Thyroid gland (tissue), 4 donors: ENCODE measurements at regions not wholly inside any gene's neighbourhood (a gene's known extent, or its start where the extent isn't known, plus 50 kb on each side); places are given as distances from the start of the nearest gene placed in this dataset.

ENCODE experiments used
- DNase-seq, 2 donors: peaks; one replicate each; pipeline ENCODE4 v3.0.0-alpha.2; 2019
- H3K27ac ChIP-seq, 3 donors: fragments of 200-600 bp; sonication (generic); 1 replicate in 2 of 3; 2 replicates in 1 of 3; pipeline ENCODE4 v1.5.1; 2016 to 2019; ENCODE audit warnings: mild to moderate bottlenecking in 1 of 3, moderate library complexity in 1 of 3
- H3K27me3 ChIP-seq: fragments of 200-600 bp; sonication (generic); one replicate; pipeline ENCODE4 v1.5.1; 2019
- H3K36me3 ChIP-seq, 2 donors: fragments of 200-600 bp; sonication (generic); one replicate each; pipeline ENCODE4 v1.5.1; 2016 to 2019
- H3K4me1 ChIP-seq, 2 donors: fragments of 200-600 bp; sonication (generic); one replicate each; pipeline ENCODE4 v1.5.1; 2017 to 2019
- H3K4me3 ChIP-seq, 3 donors: fragments of 200-600 bp; sonication (generic); replicated peaks in 1 of 3; 1 replicate in 2 of 3; 2 replicates in 1 of 3; pipeline ENCODE4 v1.5.1; 2016; ENCODE audit warnings: mild to moderate bottlenecking in 1 of 3
- H3K9me3 ChIP-seq: fragments of 200-600 bp; sonication (generic); one replicate; pipeline ENCODE4 v1.5.1; 2017
- CTCF ChIP-seq, 6 experiments: fragments of 200-600 bp in 3 of 6; fragments of 450-650 bp in 3 of 6; sonication (generic) in 3 of 6; IDR thresholded peaks; one replicate each; pipeline ENCODE4 v1.5.1; 2016 to 2019; ENCODE audit warnings: antibody characterized with exemption in 6 of 6, mild to moderate bottlenecking in 2 of 6, inconsistent platforms in 1 of 6, moderate library complexity in 1 of 6
- POLR2A ChIP-seq, 2 donors: fragments of 450-650 bp; IDR thresholded peaks; one replicate each; pipeline ENCODE4 v1.6.1; 2017; ENCODE audit warnings: antibody characterized with exemption in 2 of 2, mild to moderate bottlenecking in 2 of 2, moderate library complexity in 1 of 2
- WGBS, 2 donors: methylation state at CpG; one replicate each; pipeline ENCODE4 v1.1.5; 2017; 5-methylcytosine and 5-hydroxymethylcytosine counted together
- intact Hi-C: fragments of 100-400 bp; cut with DNase I; formaldehyde crosslinking; loops from one replicate; pipeline ENCODE4 v1.15.1; 2023

- Histone ChIP-seq H3K4me1 (no peaks in the 10 kb centered on the region), H3K9me3 (no peaks in the 10 kb centered on the region), H3K27ac (no peak overlapping the region), H3K27me3 (no peaks in the 10 kb centered on the region), H3K36me3 (no peaks in the 10 kb centered on the region), H3K4me3 (no peak overlapping the region)
- DNase-seq, result no peak
- intact Hi-C loops, result no loop called here
- TF ChIP-seq POLR2A (IDR thresholded peaks at IDR 0.05), result no peak
- TF ChIP-seq CTCF (IDR thresholded peaks at IDR 0.05), result no peak
- WGBS, 2 donors, result 51 to 55% methylated on average over 10 to 12 of the region's 12 CpGs
Observed at GRCh38 chr11:64428693-64429092, 69.7 kb downstream of the RPS6KA4 start.

- DNase-seq, result no peak
- Histone ChIP-seq H3K4me1 (no peaks in the 10 kb centered on the region), H3K27me3 (no peaks in the 10 kb centered on the region), H3K4me3 (no peak overlapping the region), H3K27ac (no peak overlapping the region), H3K36me3 (no peaks in the 10 kb centered on the region), H3K9me3 (no peaks in the 10 kb centered on the region)
- 86 to 95% methylated on average over 8 to 12 of the region's 12 CpGs for WGBS, 2 donors
- intact Hi-C loops, result no loop called here
- no peak for TF ChIP-seq POLR2A (IDR thresholded peaks at IDR 0.05)
- no peak for TF ChIP-seq CTCF (IDR thresholded peaks at IDR 0.05)
Observed at GRCh38 chr11:64429970-64430369, 71.0 kb downstream of the RPS6KA4 start.

DNA sequence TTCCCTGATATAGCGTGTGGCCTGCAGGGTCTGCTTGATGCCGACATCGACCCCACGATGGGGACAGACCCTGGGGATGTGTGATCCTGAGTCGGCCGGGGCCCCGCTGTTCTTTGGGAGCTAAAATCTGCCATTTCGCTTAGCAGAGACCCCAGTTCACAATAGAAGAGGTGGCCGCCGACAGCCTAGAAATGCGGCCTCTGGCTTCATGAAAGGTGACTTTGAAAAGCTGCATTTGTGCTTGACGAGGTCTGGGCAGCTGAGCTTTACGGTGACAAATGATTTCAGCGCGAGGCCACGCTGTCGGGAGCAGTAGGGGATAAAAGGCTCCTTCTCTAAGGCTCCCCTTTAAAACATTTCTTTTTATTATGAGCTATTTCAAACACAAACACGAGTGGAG lies 71.7 kb downstream of the RPS6KA4 start:
- Histone ChIP-seq H3K9me3 (no peaks in the 10 kb centered on the region), H3K36me3 (no peaks in the 10 kb centered on the region), H3K27ac (no peak overlapping the region), H3K4me3 (no peak overlapping the region), H3K27me3 (no peaks in the 10 kb centered on the region), H3K4me1 (no peaks in the 10 kb centered on the region)
- WGBS, 2 donors, result 80 to 84% methylated on average over 18 of the region's 18 CpGs
- intact Hi-C loops, result no loop called here
- no peak for TF ChIP-seq POLR2A (IDR thresholded peaks at IDR 0.05)
- TF ChIP-seq CTCF (IDR thresholded peaks at IDR 0.05), result no peak
- DNase-seq, result no peak

DNA sequence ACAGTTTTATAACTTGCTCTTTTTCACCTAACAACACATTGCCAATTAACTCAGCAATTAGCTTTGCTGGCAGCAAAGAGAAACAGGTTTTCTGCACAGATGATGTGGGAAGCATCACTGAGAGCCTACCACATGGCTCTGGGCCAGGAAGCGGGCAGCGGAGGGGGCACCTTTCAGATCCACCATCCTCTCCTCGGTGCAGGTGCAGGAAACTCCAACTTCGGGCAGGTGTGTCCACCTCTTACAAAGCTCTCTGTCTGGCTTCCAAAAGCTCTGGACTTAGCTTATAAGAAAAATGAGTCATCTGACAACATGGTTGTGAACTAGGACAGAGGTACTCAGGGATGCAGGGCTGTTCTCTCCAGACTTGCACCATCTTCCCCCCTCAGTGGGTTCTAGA lies 77.0 kb downstream of the RPS6KA4 start:
- no peaks in the 10 kb centered on the region for H3K9me3 ChIP-seq
- H3K4me3 ChIP-seq, result no peak overlapping the region
- no peaks in the 10 kb centered on the region for H3K4me1 ChIP-seq
- no peak for DNase-seq
- H3K27ac ChIP-seq, result no peak overlapping the region
- no peaks in the 10 kb centered on the region for H3K27me3 ChIP-seq
- intact Hi-C loops, result no loop called here
- H3K36me3 ChIP-seq, result no peaks in the 10 kb centered on the region
- 47 to 68% methylated on average over 4 of the region's 4 CpGs for WGBS, 2 donors
- no peak for TF ChIP-seq POLR2A (IDR thresholded peaks at IDR 0.05)

DNA sequence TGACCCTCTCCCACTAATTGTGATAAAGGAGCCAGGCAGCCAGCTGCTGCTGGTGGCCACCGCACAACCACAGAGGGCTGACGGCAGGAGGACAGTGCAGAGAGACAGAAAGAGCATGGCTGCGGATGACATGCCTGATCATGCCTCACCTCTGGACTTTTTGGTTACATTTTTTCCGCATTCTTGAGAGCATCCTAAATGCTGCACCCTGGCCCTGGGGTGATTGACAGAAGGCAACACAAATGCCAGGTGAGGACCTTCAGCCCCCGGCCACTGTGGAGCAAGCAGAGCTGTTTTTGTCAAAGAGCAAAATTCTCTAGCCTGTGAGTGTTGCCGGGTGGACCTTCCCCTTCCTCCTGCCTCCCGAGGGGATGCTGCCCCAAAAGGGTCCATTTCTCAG lies 78.5 kb downstream of the RPS6KA4 start:
- Histone ChIP-seq H3K27me3 (no peaks in the 10 kb centered on the region), H3K9me3 (no peaks in the 10 kb centered on the region), H3K4me1 (no peaks in the 10 kb centered on the region), H3K36me3 (no peaks in the 10 kb centered on the region), H3K27ac (no peak overlapping the region), H3K4me3 (no peak overlapping the region)
- intact Hi-C loops, result no loop called here
- DNase-seq, result no peak
- 69% methylated on average over 7 of the region's 7 CpGs for WGBS, 2 donors
- TF ChIP-seq CTCF (IDR thresholded peaks at IDR 0.05), result no peak
- TF ChIP-seq POLR2A (IDR thresholded peaks at IDR 0.05), result no peak
